T47D (cell line): ENCODE measurements at regions not wholly inside any gene's neighbourhood (a gene's known extent, or its start where the extent isn't known, plus 50 kb on each side); places are given as distances from the start of the nearest gene placed in this dataset.

Source experiments
- DNase-seq, 2 experiments: peaks; one replicate each; pipeline versions ENCODE4 v3.0.0 to v3.0.0-alpha.2; 2011 to 2012; ENCODE audit warnings: low read depth in 1 of 2, low spot score in 1 of 2
- JUND ChIP-seq: IDR thresholded peaks from 2 replicates; pipeline ENCODE4 v1.6.1; 2012; ENCODE audit warnings: low read depth
- in situ Hi-C: cut with HindIII; loops from 2 replicates; pipeline ENCODE4 v1.10.0; 2016; ENCODE audit warnings: low sequenced_read_pairs, low pct_unique_long_range_greater_than_20kb

GRCh38 chr2:162964513-162964912 is 125.9 kb upstream of the KCNH7 start:
- in situ Hi-C loops, result no loop called here
- TF ChIP-seq JUND, result no peak
- no peak for DNase-seq

GRCh38 chr2:162963156-162963555 is 124.6 kb upstream of the KCNH7 start:
- in situ Hi-C loops, result no loop called here
- TF ChIP-seq JUND, result no peak
- no peak for DNase-seq

DNA sequence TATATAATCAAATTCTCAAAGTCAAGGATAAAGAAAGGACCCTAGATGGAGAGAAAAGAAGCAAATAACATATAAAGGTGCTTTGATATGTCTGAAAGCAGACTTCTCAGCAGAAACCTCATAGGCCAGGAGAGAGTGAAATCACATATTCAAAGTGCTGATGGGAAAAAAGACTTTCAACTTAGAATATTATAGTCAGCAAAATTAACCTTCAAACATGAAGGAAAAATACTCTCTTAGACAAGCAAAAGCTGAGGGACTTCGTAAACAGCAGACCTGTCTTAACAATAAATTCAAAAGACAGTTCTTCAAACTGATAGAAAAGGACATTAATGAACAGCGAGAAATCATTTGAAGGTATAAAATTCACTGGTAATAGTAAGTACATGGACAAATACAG is 107.2 kb upstream of the KCNH7 start:
- no peak for TF ChIP-seq JUND
- in situ Hi-C loops, result no loop called here
- DNase-seq, result no peak

GRCh38 chr2:162938387-162938786 is 99.8 kb upstream of the KCNH7 start:
- DNase-seq, result no peak
- in situ Hi-C loops, result no loop called here
- no peak for TF ChIP-seq JUND

GRCh38 chr2:162934191-162934590 is 95.6 kb upstream of the KCNH7 start:
- no peak for TF ChIP-seq JUND
- no peak for DNase-seq
- in situ Hi-C loops, result no loop called here

GRCh38 chr2:162932416-162932815 is 93.8 kb upstream of the KCNH7 start:
- in situ Hi-C loops, result no loop called here
- no peak for TF ChIP-seq JUND
- DNase-seq, result no peak

- TF ChIP-seq JUND, result no peak
- in situ Hi-C loops, result no loop called here
- no peak for DNase-seq
These were observed 91.0 kb upstream of the KCNH7 start for GRCh38 chr2:162929571-162929970.

- no peak for DNase-seq
- in situ Hi-C loops, result no loop called here
- no peak for TF ChIP-seq JUND
These were observed 89.8 kb upstream of the KCNH7 start for GRCh38 chr2:162928356-162928755.

DNA sequence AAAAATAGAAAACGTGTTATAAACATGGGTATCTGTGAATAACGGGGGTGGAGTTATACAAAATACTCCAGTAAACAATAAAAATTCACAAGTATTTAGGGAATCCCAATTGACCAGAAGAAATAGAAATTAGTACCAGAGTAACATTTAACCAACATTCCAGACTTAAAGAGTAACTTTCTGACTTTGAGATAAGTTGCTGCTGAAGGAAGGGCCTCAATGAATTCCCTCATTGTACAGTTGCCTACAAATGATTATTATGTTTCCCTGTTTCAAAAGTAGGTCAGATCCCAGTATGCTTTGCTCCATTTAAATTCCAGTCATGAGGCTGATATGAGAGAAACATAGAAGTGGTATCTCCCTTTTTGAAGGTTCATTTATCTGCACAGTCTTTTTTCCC is 88.3 kb upstream of the KCNH7 start:
- no peak for TF ChIP-seq JUND
- in situ Hi-C loops, result no loop called here
- no peak for DNase-seq

- DNase-seq, result peak in 1 of 2 experiments; percentile 21
- no peak for TF ChIP-seq JUND
- in situ Hi-C loops, result no loop called here
These were observed 87.9 kb upstream of the KCNH7 start for GRCh38 chr2:162926501-162926900.

GRCh38 chr2:162925595-162925994 is 87.0 kb upstream of the KCNH7 start:
- DNase-seq, result no peak
- in situ Hi-C loops, result no loop called here
- no peak for TF ChIP-seq JUND

DNA sequence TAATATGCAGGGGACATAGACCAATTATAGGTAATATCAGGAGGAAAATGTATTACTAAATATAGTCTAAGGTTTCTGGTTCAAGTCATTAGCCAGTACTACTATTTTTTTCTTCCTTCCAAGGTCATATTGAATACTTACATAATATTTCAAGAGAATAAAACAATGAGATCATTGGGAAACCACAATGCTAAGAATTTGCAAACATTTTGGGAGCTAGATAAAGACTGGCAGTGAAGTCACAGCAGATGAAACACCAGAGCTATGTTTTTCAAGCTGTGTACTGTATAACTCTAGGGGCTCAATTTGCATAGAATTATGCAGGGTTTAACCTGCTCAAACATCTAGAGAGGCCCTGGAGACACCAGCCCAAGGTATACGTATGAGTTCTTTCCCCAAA is 80.5 kb upstream of the KCNH7 start:
- no peak for TF ChIP-seq JUND
- in situ Hi-C loops, result no loop called here
- DNase-seq, result no peak

- TF ChIP-seq JUND, result no peak
- no peak for DNase-seq
- in situ Hi-C loops, result no loop called here
These were observed 79.1 kb upstream of the KCNH7 start for GRCh38 chr2:162917626-162918025.

- no peak for DNase-seq
- in situ Hi-C loops, result no loop called here
- no peak for TF ChIP-seq JUND
These were observed 77.8 kb upstream of the KCNH7 start for GRCh38 chr2:162916286-162916801.

DNA sequence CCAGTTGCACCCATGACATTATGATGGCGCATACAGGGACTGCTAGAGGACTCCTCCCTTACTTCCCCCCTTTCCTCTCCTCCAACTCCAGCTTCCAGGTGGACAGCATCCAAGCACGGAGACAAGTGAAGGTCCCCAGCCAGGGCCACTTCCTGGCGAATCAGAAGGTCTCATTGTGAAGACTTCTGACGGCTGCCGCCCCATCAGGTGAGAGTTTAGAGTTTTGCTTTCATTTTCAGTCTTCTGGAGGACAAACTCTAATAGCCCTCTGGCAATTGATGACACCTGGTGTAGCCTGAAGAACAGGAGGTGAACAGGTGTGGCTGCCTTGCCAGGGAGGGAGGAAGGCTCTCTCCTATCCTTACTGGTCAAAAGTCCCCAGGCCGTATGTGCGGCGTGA is 77.3 kb upstream of the KCNH7 start:
- in situ Hi-C loops, result no loop called here
- peak in 1 of 2 experiments; percentile 8 for DNase-seq
- no peak for TF ChIP-seq JUND
